PC-9 (cell line): ENCODE measurements at regions not wholly inside any gene's neighbourhood (a gene's known extent, or its start where the extent isn't known, plus 50 kb on each side); places are given as distances from the start of the nearest gene placed in this dataset.

Experiments
- BruUV-seq: library from RNA; stranded (reverse); fragments of 400-500 nt; replicated peaks from 2 replicates; lab custom pipeline; 2021; lab: Mats Ljungman, UMichigan
- CTCF ChIA-PET: fragments of 300-600 bp; sonication (Branson Sonifier 250); formaldehyde crosslinking; loops from one replicate; lab custom pipeline; 2022; ENCODE audit warnings: antibody characterized with exemption; lab: Charles Lee
- POLR2A ChIA-PET: fragments of 300-600 bp; sonication (Branson Sonifier 250); formaldehyde crosslinking; loops from one replicate; lab custom pipeline; 2022; ENCODE audit warnings: antibody characterized with exemption; ENCODE audit not compliant: unreplicated experiment; lab: Charles Lee
- DNase-seq, 2 experiments: peaks; one replicate each; pipeline versions ENCODE4 v3.0.0 to v3.0.0-alpha.2; 2015 to 2022; ENCODE audit warnings: mixed read lengths in 1 of 2
- H2AFZ ChIP-seq: fragments of 200-600 bp; sonication (generic); 2 replicates; pipeline ENCODE4 v1.8.1; 2017; ENCODE audit warnings: antibody characterized with exemption
- H3F3A ChIP-seq: fragments of 200-600 bp; sonication (generic); 2 replicates; pipeline ENCODE4 v1.8.1; 2017; ENCODE audit warnings: antibody characterized with exemption, mild to moderate bottlenecking, low read depth; ENCODE audit not compliant: insufficient read depth
- H3K27ac ChIP-seq: fragments of 200-600 bp; sonication (generic); 2 replicates; pipeline ENCODE4 v1.6.1; 2016; ENCODE audit warnings: mixed run types
- H3K27me3 ChIP-seq: fragments of 200-600 bp; sonication (generic); 2 replicates; pipeline ENCODE4 v1.6.1; 2016; ENCODE audit warnings: low read depth, mixed run types; ENCODE audit not compliant: insufficient read depth
- H3K36me3 ChIP-seq: fragments of 200-600 bp; sonication (generic); 2 replicates; pipeline ENCODE4 v1.6.1; 2016; ENCODE audit warnings: low read depth, mixed run types
- H3K4me1 ChIP-seq: fragments of 200-600 bp; sonication (generic); replicated peaks from 2 replicates; pipeline ENCODE4 v1.6.1; 2016; ENCODE audit warnings: mixed run types; ENCODE audit not compliant: insufficient read depth
- H3K4me2 ChIP-seq: fragments of 200-600 bp; sonication (generic); 2 replicates; pipeline ENCODE4 v1.6.1; 2017; ENCODE audit warnings: mixed run types
- H3K4me3 ChIP-seq: fragments of 200-600 bp; sonication (generic); 2 replicates; pipeline ENCODE4 v1.6.1; 2016; ENCODE audit warnings: mixed run types
- H3K79me2 ChIP-seq: fragments of 200-600 bp; sonication (generic); 2 replicates; pipeline ENCODE4 v1.6.1; 2017; ENCODE audit warnings: low read depth, mixed run types
- H3K9me2 ChIP-seq: fragments of 200-600 bp; sonication (generic); 2 replicates; pipeline ENCODE4 v1.8.1; 2017; ENCODE audit warnings: mild to moderate bottlenecking; ENCODE audit not compliant: insufficient read depth
- H3K9me3 ChIP-seq: fragments of 200-600 bp; sonication (generic); 2 replicates; pipeline ENCODE4 v1.8.1; 2016; ENCODE audit warnings: low read depth; ENCODE audit not compliant: insufficient read depth
- H4K20me1 ChIP-seq: fragments of 200-600 bp; sonication (generic); 2 replicates; pipeline ENCODE4 v1.8.1; 2017; ENCODE audit not compliant: insufficient read depth
- EZH2 ChIP-seq: fragments of 200-600 bp; sonication (generic); IDR thresholded peaks from 2 replicates; pipeline ENCODE4 v1.8.0; 2017; ENCODE audit warnings: antibody characterized with exemption, low read depth
- intact Hi-C: fragments of 100-400 bp; cut with micrococcal nuclease; formaldehyde crosslinking; loops from one replicate; pipeline ENCODE4 v1.10.0; 2022; ENCODE audit not compliant: unreplicated experiment
- TF ChIP-seq, protein P1 (sequence below): fragments of 200-600 bp; sonication (generic); conservative IDR thresholded peaks from 2 replicates; pipeline ENCODE4 v1.6.1; 2017; ENCODE audit warnings: mixed run types, antibody characterized with exemption, mild to moderate bottlenecking, moderate library complexity

DNA sequence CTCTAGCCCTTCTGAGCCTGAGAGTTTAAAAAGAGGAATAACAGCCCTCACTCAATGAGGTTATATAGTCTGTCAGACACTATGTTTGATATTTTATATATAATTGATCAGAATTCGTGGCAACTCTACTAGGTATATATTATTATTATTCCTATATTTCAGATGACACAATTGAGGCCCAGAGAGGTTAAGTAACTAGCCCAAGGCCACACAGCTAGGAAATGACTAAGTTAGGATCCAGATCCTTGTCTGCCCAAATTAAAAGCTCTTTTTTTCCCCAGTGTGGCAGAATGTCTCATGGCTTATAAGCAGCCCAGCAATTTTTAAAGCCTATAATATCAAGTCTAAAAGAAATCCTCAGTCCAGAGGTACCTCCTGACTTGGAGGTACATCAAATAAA lies 1119.9 kb upstream of the AUTS2 start:
- no peaks in the 10 kb centered on the region for H3K9me2 ChIP-seq
- BruUV-seq = no TSS peak
- H3K79me2 ChIP-seq = no peaks in the 10 kb centered on the region
- no peaks in the 10 kb centered on the region for H3K4me1 ChIP-seq
- no peaks in the 10 kb centered on the region for H4K20me1 ChIP-seq
- no peak for DNase-seq
- ChIA-PET POLR2A (no interaction called here), CTCF (no interaction called here)
- intact Hi-C loops = no loop called here
- no peak overlapping the region for H3K27ac ChIP-seq
- H3K36me3 ChIP-seq = no peaks in the 10 kb centered on the region
- no peak overlapping the region for H2AFZ ChIP-seq
- H3F3A ChIP-seq = no peaks in the 10 kb centered on the region
- no peaks in the 10 kb centered on the region for H3K27me3 ChIP-seq
- H3K4me2 ChIP-seq = no peak overlapping the region
- TF ChIP-seq EZH2 = no peak
- TF ChIP-seq, protein P1, sequence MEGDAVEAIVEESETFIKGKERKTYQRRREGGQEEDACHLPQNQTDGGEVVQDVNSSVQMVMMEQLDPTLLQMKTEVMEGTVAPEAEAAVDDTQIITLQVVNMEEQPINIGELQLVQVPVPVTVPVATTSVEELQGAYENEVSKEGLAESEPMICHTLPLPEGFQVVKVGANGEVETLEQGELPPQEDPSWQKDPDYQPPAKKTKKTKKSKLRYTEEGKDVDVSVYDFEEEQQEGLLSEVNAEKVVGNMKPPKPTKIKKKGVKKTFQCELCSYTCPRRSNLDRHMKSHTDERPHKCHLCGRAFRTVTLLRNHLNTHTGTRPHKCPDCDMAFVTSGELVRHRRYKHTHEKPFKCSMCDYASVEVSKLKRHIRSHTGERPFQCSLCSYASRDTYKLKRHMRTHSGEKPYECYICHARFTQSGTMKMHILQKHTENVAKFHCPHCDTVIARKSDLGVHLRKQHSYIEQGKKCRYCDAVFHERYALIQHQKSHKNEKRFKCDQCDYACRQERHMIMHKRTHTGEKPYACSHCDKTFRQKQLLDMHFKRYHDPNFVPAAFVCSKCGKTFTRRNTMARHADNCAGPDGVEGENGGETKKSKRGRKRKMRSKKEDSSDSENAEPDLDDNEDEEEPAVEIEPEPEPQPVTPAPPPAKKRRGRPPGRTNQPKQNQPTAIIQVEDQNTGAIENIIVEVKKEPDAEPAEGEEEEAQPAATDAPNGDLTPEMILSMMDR = no peak
- 0 out of 2 replicates have a peak, but pooled peaks cover 4% of the 10 kb centered on the region for H3K9me3 ChIP-seq
- H3K4me3 ChIP-seq = no peak overlapping the region

DNA sequence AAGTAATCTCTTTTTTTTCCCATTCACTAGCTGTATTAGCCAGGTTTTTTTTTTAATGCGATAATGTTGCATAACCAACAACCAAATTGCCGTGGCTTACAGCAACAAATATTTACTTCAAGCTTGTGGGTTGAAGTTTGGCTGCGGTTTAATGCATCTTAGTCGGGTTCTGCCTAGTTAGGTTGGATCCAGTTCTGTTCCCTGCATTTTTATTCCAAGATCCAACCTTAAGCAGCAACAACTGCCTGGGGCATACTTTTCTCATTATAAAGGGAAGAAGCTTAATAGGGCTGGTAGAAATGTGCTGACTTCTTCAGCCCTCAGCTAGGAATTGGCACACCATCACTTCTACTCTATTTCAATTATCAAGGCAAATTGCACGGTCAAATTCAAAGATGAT lies 1115.5 kb upstream of the AUTS2 start:
- Histone ChIP-seq H3K27me3 (no peaks in the 10 kb centered on the region), H4K20me1 (no peaks in the 10 kb centered on the region), H3K36me3 (no peaks in the 10 kb centered on the region), H3F3A (no peaks in the 10 kb centered on the region), H3K9me2 (no peaks in the 10 kb centered on the region), H3K27ac (no peak overlapping the region), H3K4me3 (no peak overlapping the region), H3K4me1 (no peaks in the 10 kb centered on the region), H3K4me2 (no peak overlapping the region), H3K9me3 (0 out of 2 replicates have a peak, but pooled peaks cover 4% of the 10 kb centered on the region), H3K79me2 (no peaks in the 10 kb centered on the region), H2AFZ (no peak overlapping the region)
- DNase-seq = no peak
- ChIA-PET POLR2A (no interaction called here), CTCF (no interaction called here)
- no TSS peak for BruUV-seq
- TF ChIP-seq, protein P1 = no peak
- intact Hi-C loops = no loop called here

DNA sequence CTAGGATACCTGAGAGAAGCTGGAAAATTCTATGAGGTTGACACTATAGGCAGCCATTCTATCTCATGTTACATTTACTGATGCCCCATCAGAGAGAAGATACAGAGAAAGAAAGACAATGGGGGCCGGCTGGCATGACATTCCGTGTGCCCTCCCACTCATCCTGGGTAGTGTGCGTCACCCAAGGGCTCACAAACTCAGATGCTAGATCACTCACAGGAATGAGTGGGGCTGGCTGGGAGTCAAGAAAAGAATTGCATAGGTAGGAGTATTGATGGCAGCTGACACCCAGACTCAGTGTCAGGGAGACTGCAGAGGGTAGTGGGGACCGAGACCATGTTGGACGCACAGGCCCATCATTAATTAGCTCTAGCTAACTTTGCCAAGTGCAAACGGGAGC lies 1113.5 kb upstream of the AUTS2 start:
- CTCF ChIA-PET = no interaction called here
- no peak for DNase-seq
- Histone ChIP-seq H3K4me1 (no peaks in the 10 kb centered on the region), H3F3A (no peaks in the 10 kb centered on the region), H3K27ac (no peak overlapping the region), H3K79me2 (no peaks in the 10 kb centered on the region), H3K27me3 (no peaks in the 10 kb centered on the region), H3K9me3 (0 out of 2 replicates have a peak, but pooled peaks cover under 1% of the 10 kb centered on the region), H3K36me3 (no peaks in the 10 kb centered on the region), H3K4me2 (no peak overlapping the region), H3K9me2 (no peaks in the 10 kb centered on the region), H4K20me1 (no peaks in the 10 kb centered on the region), H3K4me3 (no peak overlapping the region), H2AFZ (no peak overlapping the region)
- no peak for TF ChIP-seq EZH2
- TF ChIP-seq, protein P1 = no peak
- intact Hi-C loops = no loop called here
- BruUV-seq = no TSS peak
- POLR2A ChIA-PET = no interaction called here
